Muscle of leg (tissue), 3 donors: ENCODE measurements at regions not wholly inside any gene's neighbourhood (a gene's known extent, or its start where the extent isn't known, plus 50 kb on each side); places are given as distances from the start of the nearest gene placed in this dataset.
A peak's percentile ranks its signal among the peaks of the same experiment; 100 is the strongest.

Experiments used
- DNase-seq: peaks from one replicate; pipeline ENCODE4 v3.0.0; 2013
- H3K27ac ChIP-seq: one replicate; pipeline ENCODE4 v1.5.1; 2013; ENCODE audit warnings: mild to moderate bottlenecking, low read length, control low read depth
- H3K27me3 ChIP-seq: one replicate; pipeline ENCODE4 v1.6.1; 2013; ENCODE audit warnings: low read length; ENCODE audit not compliant: control insufficient read depth, insufficient read depth
- H3K36me3 ChIP-seq: one replicate; pipeline ENCODE4 v1.6.1; 2013; ENCODE audit warnings: low read length; ENCODE audit not compliant: control insufficient read depth, insufficient read depth
- H3K4me1 ChIP-seq: one replicate; pipeline ENCODE4 v1.6.1; 2013; ENCODE audit warnings: low read length; ENCODE audit not compliant: control insufficient read depth, insufficient read depth
- H3K4me3 ChIP-seq: one replicate; pipeline ENCODE4 v1.5.1; 2013; ENCODE audit warnings: low read length, control low read depth
- H3K9me3 ChIP-seq: replicated peaks from 2 replicates; pipeline ENCODE4 v1.6.1; 2013; ENCODE audit warnings: low read depth, low read length; ENCODE audit not compliant: control insufficient read depth
- WGBS: methylation state at CpG from one replicate; pipeline ENCODE4 v1.1.5; 2013; ENCODE audit warnings: missing lambda C conversion rate; ENCODE audit not compliant: insufficient coverage; 5-methylcytosine and 5-hydroxymethylcytosine counted together

DNA sequence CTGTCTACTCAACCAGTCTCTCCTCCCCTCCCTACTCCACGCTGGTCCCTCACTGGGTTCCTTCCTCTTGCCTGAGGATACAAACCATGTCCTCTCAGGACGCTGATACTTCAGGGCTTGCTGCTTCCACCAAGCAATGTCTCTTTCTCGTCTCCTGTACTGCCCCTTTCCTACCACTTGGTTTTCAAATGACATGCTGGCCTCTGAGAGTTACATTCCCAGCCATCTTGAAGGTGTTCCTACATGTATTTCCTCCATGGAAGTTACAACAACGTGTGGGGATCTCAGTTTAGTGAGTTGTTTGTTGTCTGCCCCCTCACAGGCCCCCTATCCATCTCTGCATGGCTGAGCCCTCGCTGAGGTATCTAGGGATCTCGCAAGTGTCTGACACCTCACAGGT lies 334.5 kb upstream of the SKOR2 start:
- Histone ChIP-seq H3K9me3 (no peaks in the 10 kb centered on the region), H3K36me3 (no peaks in the 10 kb centered on the region), H3K27me3 (peaks cover 2% of the 10 kb centered on the region), H3K4me3 (no peak overlapping the region), H3K27ac (no peak overlapping the region), H3K4me1 (no peaks in the 10 kb centered on the region)
- DNase-seq, result no peak
- WGBS, result 71% methylated on average over 2 of the region's 6 CpGs

- peaks cover 2% of the 10 kb centered on the region for H3K27me3 ChIP-seq
- no peak for DNase-seq
- no peak overlapping the region for H3K4me3 ChIP-seq
- WGBS, result 60% methylated on average over 3 of the region's 5 CpGs
- H3K36me3 ChIP-seq, result no peaks in the 10 kb centered on the region
- no peaks in the 10 kb centered on the region for H3K9me3 ChIP-seq
- H3K27ac ChIP-seq, result no peak overlapping the region
- no peaks in the 10 kb centered on the region for H3K4me1 ChIP-seq
Observed at GRCh38 chr18:47585136-47585535, 333.7 kb upstream of the SKOR2 start.

DNA sequence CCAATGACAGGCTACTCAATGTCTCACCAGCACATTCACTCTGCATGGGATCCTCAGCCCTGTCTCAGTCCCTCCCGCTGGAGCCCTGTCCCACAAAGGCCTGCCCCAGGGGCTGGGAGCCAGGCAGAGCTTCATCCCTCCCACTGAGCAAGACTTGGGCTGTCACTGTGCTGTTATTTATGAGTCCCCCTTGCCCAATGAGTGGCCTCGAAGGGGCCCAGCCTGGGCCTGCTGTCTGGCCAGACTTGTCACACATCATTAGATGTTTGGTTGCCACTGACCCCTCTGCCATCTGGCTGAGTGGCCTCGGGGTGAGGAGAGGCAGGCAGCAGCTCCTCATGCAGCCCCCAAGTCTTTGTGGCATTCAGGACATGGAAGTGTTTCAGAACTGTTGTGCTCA lies 330.6 kb upstream of the SKOR2 start:
- Histone ChIP-seq H3K27me3 (peaks cover 5% of the 10 kb centered on the region), H3K36me3 (no peaks in the 10 kb centered on the region), H3K4me1 (no peaks in the 10 kb centered on the region), H3K4me3 (no peak overlapping the region), H3K9me3 (no peaks in the 10 kb centered on the region), H3K27ac (no peak overlapping the region)
- WGBS, result 7% methylated on average over 3 of the region's 3 CpGs
- DNase-seq, result no peak

GRCh38 chr18:47577520-47577919 lies 326.1 kb upstream of the SKOR2 start:
- no peak overlapping the region for H3K4me3 ChIP-seq
- H3K27ac ChIP-seq, result no peak overlapping the region
- H3K36me3 ChIP-seq, result no peaks in the 10 kb centered on the region
- H3K4me1 ChIP-seq, result no peaks in the 10 kb centered on the region
- peaks cover 3% of the 10 kb centered on the region for H3K27me3 ChIP-seq
- H3K9me3 ChIP-seq, result no peaks in the 10 kb centered on the region
- DNase-seq, result no peak
- WGBS, result 64% methylated on average over 3 of the region's 7 CpGs

- DNase-seq, result no peak
- Histone ChIP-seq H3K27ac (no peak overlapping the region), H3K27me3 (peaks cover 3% of the 10 kb centered on the region), H3K4me3 (no peak overlapping the region), H3K4me1 (no peaks in the 10 kb centered on the region), H3K9me3 (no peaks in the 10 kb centered on the region), H3K36me3 (no peaks in the 10 kb centered on the region)
- 33% methylated on average over 1 of the region's 6 CpGs for WGBS
Observed at GRCh38 chr18:47574966-47575365, 323.5 kb upstream of the SKOR2 start.

- H3K4me3 ChIP-seq, result no peak overlapping the region
- H3K9me3 ChIP-seq, result no peaks in the 10 kb centered on the region
- no peak overlapping the region for H3K27ac ChIP-seq
- H3K27me3 ChIP-seq, result peaks cover 2% of the 10 kb centered on the region
- DNase-seq, result no peak
- 0% methylated on average over 1 of the region's 3 CpGs for WGBS
- H3K4me1 ChIP-seq, result no peaks in the 10 kb centered on the region
- H3K36me3 ChIP-seq, result no peaks in the 10 kb centered on the region
Observed at GRCh38 chr18:47571957-47572356, 320.5 kb upstream of the SKOR2 start.

- WGBS, result 67% methylated on average over 1 of the region's 1 CpG
- DNase-seq, result no peak
- Histone ChIP-seq H3K27me3 (peaks cover 6% of the 10 kb centered on the region), H3K9me3 (no peaks in the 10 kb centered on the region), H3K27ac (no peak overlapping the region), H3K4me3 (no peak overlapping the region), H3K36me3 (no peaks in the 10 kb centered on the region), H3K4me1 (no peaks in the 10 kb centered on the region)
Observed at GRCh38 chr18:47566809-47567208, 315.3 kb upstream of the SKOR2 start.

DNA sequence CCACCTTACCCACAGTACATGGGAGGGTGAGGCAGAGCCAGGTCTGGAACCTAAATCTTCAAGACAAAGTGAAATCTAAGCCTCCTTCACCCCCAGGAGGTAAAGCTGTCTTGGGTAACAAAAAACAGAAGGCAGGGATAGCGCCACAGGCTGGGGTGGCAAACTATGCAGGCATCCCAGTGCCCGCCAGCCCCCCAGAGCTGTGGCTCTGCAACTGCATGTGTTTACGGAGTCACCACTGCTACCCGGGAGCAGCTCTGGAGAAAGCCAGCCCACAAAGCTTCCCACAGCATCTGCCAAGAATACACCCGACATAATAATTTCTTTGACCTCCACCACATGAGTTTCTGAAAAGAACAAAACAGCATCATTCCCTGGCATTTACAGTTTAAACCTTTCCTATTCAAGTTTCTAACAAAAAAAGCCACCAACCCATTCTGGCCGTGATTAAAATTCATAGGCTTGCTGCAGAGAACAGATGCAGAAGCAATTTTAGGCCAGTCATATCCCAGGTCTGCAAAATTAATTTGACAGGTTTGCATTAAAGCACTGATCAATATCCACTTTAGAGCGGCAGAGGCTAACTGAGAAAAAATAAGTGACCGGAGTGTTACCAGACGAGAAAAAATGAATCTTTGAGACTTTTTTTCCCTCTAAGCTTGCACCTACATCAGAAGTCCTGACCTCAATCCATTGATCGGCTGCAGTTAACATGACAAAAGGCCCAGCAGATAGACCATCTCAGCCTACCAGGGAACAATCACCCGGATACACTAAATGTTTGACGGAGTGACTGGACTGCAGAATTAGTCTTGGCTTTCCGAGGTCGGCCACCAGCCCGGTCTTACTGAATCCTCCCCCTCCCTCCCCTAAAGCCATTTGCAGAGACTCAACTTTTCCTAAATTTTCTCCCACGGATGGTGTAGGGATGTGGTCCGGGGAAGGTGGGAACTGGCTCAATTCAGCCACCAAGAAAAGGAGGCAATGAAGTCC lies 309.6 kb upstream of the SKOR2 start:
- Histone ChIP-seq H3K27me3 (peaks cover 24% of the 10 kb centered on the region), H3K4me1 (no peaks in the 10 kb centered on the region), H3K9me3 (no peaks in the 10 kb centered on the region), H3K36me3 (no peaks in the 10 kb centered on the region), H3K27ac (no peak overlapping the region), H3K4me3 (no peak overlapping the region)
- DNase-seq, result peak; percentile 7
- WGBS, result 31% methylated on average over 7 of the region's 17 CpGs

DNA sequence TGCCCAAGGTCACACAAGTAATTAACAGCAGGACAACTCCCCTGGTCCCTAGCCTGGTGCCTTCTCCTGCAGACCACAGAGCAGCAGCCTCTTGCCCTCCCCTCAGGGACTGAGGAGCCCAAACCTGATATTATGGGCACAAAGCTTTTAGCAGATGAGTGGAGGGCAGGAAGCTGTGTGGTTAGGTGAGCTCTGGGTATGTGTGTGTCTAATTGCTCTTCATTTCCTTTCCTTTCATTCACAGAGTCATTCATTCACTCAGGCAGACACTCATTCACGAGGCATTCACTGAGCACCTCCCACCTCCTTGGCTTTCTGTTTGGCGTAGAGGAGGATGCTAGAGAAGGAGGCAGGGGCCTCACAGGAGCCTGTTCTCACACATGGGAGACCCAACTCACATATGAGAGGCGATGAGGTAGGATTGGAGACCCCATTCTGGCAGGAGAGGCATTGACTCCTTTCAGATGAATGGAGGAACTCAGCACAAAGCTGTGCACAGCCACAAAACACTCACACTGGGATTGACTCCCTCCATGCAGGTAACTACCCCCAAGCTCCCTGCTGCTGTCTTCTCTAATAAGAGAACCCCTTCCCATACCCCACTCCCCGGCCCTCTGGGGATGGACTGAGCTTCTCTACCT lies 306.8 kb upstream of the SKOR2 start:
- no peak for DNase-seq
- Histone ChIP-seq H3K9me3 (no peaks in the 10 kb centered on the region), H3K4me1 (no peaks in the 10 kb centered on the region), H3K4me3 (no peak overlapping the region), H3K27ac (no peak overlapping the region), H3K27me3 (peaks cover 22% of the 10 kb centered on the region), H3K36me3 (no peaks in the 10 kb centered on the region)
- WGBS, result no CpG with 5 or more reads among the region's 4 CpGs

DNA sequence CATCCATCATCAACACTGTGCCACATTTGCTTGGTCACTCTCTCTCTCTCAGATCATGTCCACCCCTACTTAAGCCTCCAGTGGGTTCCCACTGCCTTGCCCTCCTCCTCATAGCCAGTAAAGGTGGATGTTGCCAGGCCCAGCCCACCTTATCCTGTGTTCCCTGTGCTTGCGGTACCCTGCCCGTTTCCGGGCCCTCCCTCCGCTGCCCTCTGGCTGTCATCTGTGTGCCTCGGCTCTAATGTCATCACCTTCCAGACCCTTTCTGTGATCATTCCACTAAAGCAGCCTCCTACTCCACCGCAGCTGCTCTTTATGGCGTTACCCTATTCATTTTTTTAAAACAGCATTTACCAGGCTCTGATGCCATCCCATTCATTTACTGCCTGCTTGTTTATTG lies 305.7 kb upstream of the SKOR2 start:
- no peak for DNase-seq
- Histone ChIP-seq H3K4me3 (no peak overlapping the region), H3K27me3 (peaks cover 22% of the 10 kb centered on the region), H3K36me3 (no peaks in the 10 kb centered on the region), H3K4me1 (no peaks in the 10 kb centered on the region), H3K27ac (no peak overlapping the region), H3K9me3 (no peaks in the 10 kb centered on the region)
- 72% methylated on average over 7 of the region's 7 CpGs for WGBS
